PC-9 (cell line): ENCODE measurements at regions not wholly inside any gene's neighbourhood (a gene's known extent, or its start where the extent isn't known, plus 50 kb on each side); places are given as distances from the start of the nearest gene placed in this dataset.
"Not testable (repeated sequence)": the region's sequence is repeated elsewhere in the genome, so short reads cannot be mapped to it uniquely, and the experiment has no call there.

ENCODE experiments used
- BruUV-seq: library from RNA; stranded (reverse); fragments of 400-500 nt; replicated peaks from 2 replicates; lab custom pipeline; 2021; lab: Mats Ljungman, UMichigan
- CTCF ChIA-PET: fragments of 300-600 bp; sonication (Branson Sonifier 250); formaldehyde crosslinking; loops from one replicate; lab custom pipeline; 2022; ENCODE audit warnings: antibody characterized with exemption; lab: Charles Lee
- POLR2A ChIA-PET: fragments of 300-600 bp; sonication (Branson Sonifier 250); formaldehyde crosslinking; loops from one replicate; lab custom pipeline; 2022; ENCODE audit warnings: antibody characterized with exemption; ENCODE audit not compliant: unreplicated experiment; lab: Charles Lee
- DNase-seq, 2 experiments: peaks; one replicate each; pipeline versions ENCODE4 v3.0.0 to v3.0.0-alpha.2; 2015 to 2022; ENCODE audit warnings: mixed read lengths in 1 of 2
- H2AFZ ChIP-seq: fragments of 200-600 bp; sonication (generic); 2 replicates; pipeline ENCODE4 v1.8.1; 2017; ENCODE audit warnings: antibody characterized with exemption
- H3F3A ChIP-seq: fragments of 200-600 bp; sonication (generic); 2 replicates; pipeline ENCODE4 v1.8.1; 2017; ENCODE audit warnings: antibody characterized with exemption, mild to moderate bottlenecking, low read depth; ENCODE audit not compliant: insufficient read depth
- H3K27ac ChIP-seq: fragments of 200-600 bp; sonication (generic); 2 replicates; pipeline ENCODE4 v1.6.1; 2016; ENCODE audit warnings: mixed run types
- H3K27me3 ChIP-seq: fragments of 200-600 bp; sonication (generic); 2 replicates; pipeline ENCODE4 v1.6.1; 2016; ENCODE audit warnings: low read depth, mixed run types; ENCODE audit not compliant: insufficient read depth
- H3K36me3 ChIP-seq: fragments of 200-600 bp; sonication (generic); 2 replicates; pipeline ENCODE4 v1.6.1; 2016; ENCODE audit warnings: low read depth, mixed run types
- H3K4me1 ChIP-seq: fragments of 200-600 bp; sonication (generic); replicated peaks from 2 replicates; pipeline ENCODE4 v1.6.1; 2016; ENCODE audit warnings: mixed run types; ENCODE audit not compliant: insufficient read depth
- H3K4me2 ChIP-seq: fragments of 200-600 bp; sonication (generic); 2 replicates; pipeline ENCODE4 v1.6.1; 2017; ENCODE audit warnings: mixed run types
- H3K4me3 ChIP-seq: fragments of 200-600 bp; sonication (generic); 2 replicates; pipeline ENCODE4 v1.6.1; 2016; ENCODE audit warnings: mixed run types
- H3K79me2 ChIP-seq: fragments of 200-600 bp; sonication (generic); 2 replicates; pipeline ENCODE4 v1.6.1; 2017; ENCODE audit warnings: low read depth, mixed run types
- H3K9me2 ChIP-seq: fragments of 200-600 bp; sonication (generic); 2 replicates; pipeline ENCODE4 v1.8.1; 2017; ENCODE audit warnings: mild to moderate bottlenecking; ENCODE audit not compliant: insufficient read depth
- H3K9me3 ChIP-seq: fragments of 200-600 bp; sonication (generic); 2 replicates; pipeline ENCODE4 v1.8.1; 2016; ENCODE audit warnings: low read depth; ENCODE audit not compliant: insufficient read depth
- H4K20me1 ChIP-seq: fragments of 200-600 bp; sonication (generic); 2 replicates; pipeline ENCODE4 v1.8.1; 2017; ENCODE audit not compliant: insufficient read depth
- EZH2 ChIP-seq: fragments of 200-600 bp; sonication (generic); IDR thresholded peaks from 2 replicates; pipeline ENCODE4 v1.8.0; 2017; ENCODE audit warnings: antibody characterized with exemption, low read depth
- intact Hi-C: fragments of 100-400 bp; cut with micrococcal nuclease; formaldehyde crosslinking; loops from one replicate; pipeline ENCODE4 v1.10.0; 2022; ENCODE audit not compliant: unreplicated experiment
- TF ChIP-seq, protein P1 (sequence below): fragments of 200-600 bp; sonication (generic); conservative IDR thresholded peaks from 2 replicates; pipeline ENCODE4 v1.6.1; 2017; ENCODE audit warnings: mixed run types, antibody characterized with exemption, mild to moderate bottlenecking, moderate library complexity

DNA sequence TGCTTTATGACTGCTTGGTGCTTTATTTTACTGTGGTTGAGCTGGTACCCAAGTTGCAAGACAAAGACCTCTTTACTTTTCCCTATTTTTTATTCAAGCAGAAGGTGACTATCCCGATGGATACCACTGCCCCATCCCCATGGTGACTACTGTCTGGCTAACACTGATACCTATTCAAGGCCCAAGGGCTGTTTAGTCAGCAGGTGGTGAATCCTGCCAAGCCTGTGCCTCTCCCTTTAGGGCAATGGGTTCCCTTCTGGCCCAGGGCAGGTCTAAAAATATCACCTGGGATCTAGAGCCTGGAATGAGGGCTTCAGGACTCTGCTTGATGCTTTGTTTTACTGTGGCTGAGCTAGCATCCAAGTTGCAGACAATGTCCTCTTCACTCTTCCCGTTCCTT, 510.0 kb upstream of the GRAMD2B start:
- ChIA-PET POLR2A (no interaction called here), CTCF (no interaction called here)
- Histone ChIP-seq H3K9me3 (no peaks in the 10 kb centered on the region), H4K20me1 (no peaks in the 10 kb centered on the region), H3K4me2 (no peak overlapping the region), H3F3A (no peaks in the 10 kb centered on the region), H3K9me2 (no peaks in the 10 kb centered on the region), H3K4me3 (no peak overlapping the region), H2AFZ (no peak overlapping the region), H3K4me1 (no peaks in the 10 kb centered on the region), H3K79me2 (no peaks in the 10 kb centered on the region), H3K36me3 (no peaks in the 10 kb centered on the region), H3K27ac (no peak overlapping the region), H3K27me3 (no peaks in the 10 kb centered on the region)
- DNase-seq: no peak
- intact Hi-C loops: no loop called here
- no TSS peak for BruUV-seq
- TF ChIP-seq, protein P1, sequence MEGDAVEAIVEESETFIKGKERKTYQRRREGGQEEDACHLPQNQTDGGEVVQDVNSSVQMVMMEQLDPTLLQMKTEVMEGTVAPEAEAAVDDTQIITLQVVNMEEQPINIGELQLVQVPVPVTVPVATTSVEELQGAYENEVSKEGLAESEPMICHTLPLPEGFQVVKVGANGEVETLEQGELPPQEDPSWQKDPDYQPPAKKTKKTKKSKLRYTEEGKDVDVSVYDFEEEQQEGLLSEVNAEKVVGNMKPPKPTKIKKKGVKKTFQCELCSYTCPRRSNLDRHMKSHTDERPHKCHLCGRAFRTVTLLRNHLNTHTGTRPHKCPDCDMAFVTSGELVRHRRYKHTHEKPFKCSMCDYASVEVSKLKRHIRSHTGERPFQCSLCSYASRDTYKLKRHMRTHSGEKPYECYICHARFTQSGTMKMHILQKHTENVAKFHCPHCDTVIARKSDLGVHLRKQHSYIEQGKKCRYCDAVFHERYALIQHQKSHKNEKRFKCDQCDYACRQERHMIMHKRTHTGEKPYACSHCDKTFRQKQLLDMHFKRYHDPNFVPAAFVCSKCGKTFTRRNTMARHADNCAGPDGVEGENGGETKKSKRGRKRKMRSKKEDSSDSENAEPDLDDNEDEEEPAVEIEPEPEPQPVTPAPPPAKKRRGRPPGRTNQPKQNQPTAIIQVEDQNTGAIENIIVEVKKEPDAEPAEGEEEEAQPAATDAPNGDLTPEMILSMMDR: no peak
- TF ChIP-seq EZH2: no peak

DNA sequence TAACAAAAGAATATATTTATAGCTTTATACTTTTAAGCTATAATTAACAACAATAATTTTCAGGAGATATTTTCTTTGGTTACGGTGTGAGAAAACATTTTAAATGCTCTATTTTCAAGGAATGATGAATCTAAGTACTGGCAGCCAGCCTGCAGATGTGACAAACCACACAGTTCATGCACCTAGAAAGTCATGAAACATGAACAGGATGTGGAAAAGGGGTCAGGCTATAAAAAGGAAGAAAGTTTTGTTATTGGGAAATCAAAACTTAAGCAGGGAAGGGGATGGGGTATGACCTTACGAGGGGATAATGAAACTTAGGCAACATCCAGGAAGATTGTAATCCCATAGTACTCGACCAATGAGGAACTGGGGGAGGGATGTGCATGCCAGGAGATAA, 508.7 kb upstream of the GRAMD2B start:
- Histone ChIP-seq H3K4me2 (no peak overlapping the region), H3K79me2 (no peaks in the 10 kb centered on the region), H3K27ac (no peak overlapping the region), H3K27me3 (no peaks in the 10 kb centered on the region), H4K20me1 (no peaks in the 10 kb centered on the region), H3K36me3 (no peaks in the 10 kb centered on the region), H3K9me3 (no peaks in the 10 kb centered on the region), H2AFZ (no peak overlapping the region), H3K4me3 (no peak overlapping the region), H3F3A (no peaks in the 10 kb centered on the region), H3K9me2 (no peaks in the 10 kb centered on the region), H3K4me1 (no peaks in the 10 kb centered on the region)
- CTCF ChIA-PET: no interaction called here
- no peak for DNase-seq
- POLR2A ChIA-PET: no interaction called here
- no peak for TF ChIP-seq EZH2
- TF ChIP-seq, protein P1: no peak
- no TSS peak for BruUV-seq
- intact Hi-C loops: no loop called here

DNA sequence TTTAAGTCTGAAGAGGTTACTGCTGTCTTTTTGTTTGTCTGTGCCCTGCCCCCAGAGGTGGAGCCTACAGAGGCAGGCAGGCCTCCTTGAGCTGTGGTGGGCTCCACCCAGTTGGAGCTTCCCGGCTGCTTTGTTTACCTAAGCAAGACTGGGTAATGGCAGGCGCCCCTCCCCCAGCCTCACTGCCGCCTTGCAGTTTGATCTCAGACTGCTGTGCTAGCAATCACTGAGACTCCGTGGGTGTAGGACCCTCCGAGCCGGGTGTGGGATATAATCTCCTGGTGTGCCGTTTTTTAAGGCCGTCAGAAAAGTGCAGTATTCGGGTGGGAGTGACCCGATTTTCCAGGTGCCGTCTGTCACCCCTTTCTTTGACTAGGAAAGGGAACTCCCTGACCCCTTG, 499.3 kb upstream of the GRAMD2B start:
- H3F3A ChIP-seq, H3K4me3 ChIP-seq, H3K27ac ChIP-seq, intact Hi-C loops, H3K27me3 ChIP-seq, H2AFZ ChIP-seq, H3K9me3 ChIP-seq, CTCF ChIA-PET, POLR2A ChIA-PET, H3K79me2 ChIP-seq, H3K4me2 ChIP-seq, H4K20me1 ChIP-seq, H3K36me3 ChIP-seq, DNase-seq, H3K9me2 ChIP-seq, BruUV-seq, H3K4me1 ChIP-seq: not testable (repeated sequence)

DNA sequence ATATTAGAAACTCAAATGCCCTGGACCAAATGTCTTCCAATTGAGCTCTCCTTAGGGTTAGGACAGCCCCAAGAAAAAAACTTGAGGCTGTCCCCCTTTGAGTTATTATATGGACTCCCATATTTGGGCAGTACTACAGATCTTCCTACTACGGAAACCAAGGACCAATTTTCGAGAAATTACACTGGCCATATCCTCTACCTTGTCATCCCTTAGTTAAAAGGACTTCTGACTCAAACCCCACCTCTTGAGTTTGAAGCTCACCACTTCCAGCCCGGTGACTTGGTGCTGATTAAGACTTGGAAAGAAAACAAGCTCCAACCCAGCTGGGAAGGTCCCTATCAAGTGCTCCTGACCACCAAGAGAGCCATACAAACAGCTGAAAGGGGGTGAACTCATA, 497.0 kb upstream of the GRAMD2B start:
- POLR2A ChIA-PET: no interaction called here
- no peak for DNase-seq
- BruUV-seq: no TSS peak

More for the DNA sequence above, 497.0 kb upstream of the GRAMD2B start:
- CTCF ChIA-PET: no interaction called here
- H3K4me1 ChIP-seq: no peaks in the 10 kb centered on the region
- H3F3A ChIP-seq: no peaks in the 10 kb centered on the region
- H3K4me2 ChIP-seq: no peak overlapping the region
- TF ChIP-seq EZH2: no peak
- TF ChIP-seq, protein P1: no peak
- H4K20me1 ChIP-seq: no peaks in the 10 kb centered on the region
- no peak overlapping the region for H2AFZ ChIP-seq
- no peak overlapping the region for H3K27ac ChIP-seq
- H3K9me2 ChIP-seq: no peaks in the 10 kb centered on the region
- H3K4me3 ChIP-seq: no peak overlapping the region
- H3K9me3 ChIP-seq: no peaks in the 10 kb centered on the region
- no peaks in the 10 kb centered on the region for H3K36me3 ChIP-seq
- intact Hi-C loops: no loop called here
- H3K79me2 ChIP-seq: no peaks in the 10 kb centered on the region
- no peaks in the 10 kb centered on the region for H3K27me3 ChIP-seq
